Activated CD8-positive, alpha-beta T cell treated with anti-CD3 and anti-CD28 coated beads for 36 hours (primary cell): ENCODE measurements at regions not wholly inside any gene's neighbourhood (a gene's known extent, or its start where the extent isn't known, plus 50 kb on each side); places are given as distances from the start of the nearest gene placed in this dataset.

Source experiments
- ATAC-seq: fragments of 200-7000 bp; cut with Tn5 transposase; one replicate; pipeline ENCODE4 v1.10.0; 2021; ENCODE audit warnings: mild to moderate bottlenecking, moderate library complexity
- CTCF ChIA-PET: fragments of 350-600 bp; sonication (Branson Sonifier 250); formaldehyde crosslinking; loops from one replicate; lab custom pipeline; 2021; ENCODE audit warnings: antibody characterized with exemption; lab: Charles Lee
- POLR2A ChIA-PET: fragments of 350-600 bp; sonication (Branson Sonifier 250); formaldehyde crosslinking; loops from one replicate; lab custom pipeline; 2021; ENCODE audit warnings: antibody characterized with exemption; lab: Charles Lee
- DNase-seq: peaks from one replicate; pipeline ENCODE4 v3.0.0-alpha.2; 2020
- H3K27ac Mint-ChIP-seq: one replicate; pipeline ENCODE4 v1.8.0; 2021; ENCODE audit warnings: mild to moderate bottlenecking, mixed read lengths
- H3K27me3 Mint-ChIP-seq: one replicate; pipeline ENCODE4 v1.8.0; 2021; ENCODE audit warnings: mixed read lengths
- H3K36me3 Mint-ChIP-seq: one replicate; pipeline ENCODE4 v1.8.0; 2021; ENCODE audit warnings: low read depth, mixed read lengths
- H3K4me1 Mint-ChIP-seq: one replicate; pipeline ENCODE4 v1.8.0; 2021; ENCODE audit warnings: low read depth, mixed read lengths
- H3K4me3 Mint-ChIP-seq: one replicate; pipeline ENCODE4 v1.8.0; 2021; ENCODE audit warnings: mild to moderate bottlenecking, moderate library complexity, mixed read lengths
- H3K9me3 Mint-ChIP-seq: one replicate; pipeline ENCODE4 v1.8.0; 2021; ENCODE audit warnings: mixed read lengths
- intact Hi-C: fragments of 100-400 bp; cut with micrococcal nuclease; formaldehyde crosslinking; loops from one replicate; pipeline ENCODE4 v1.10.0; 2022
- TF ChIP-seq, protein P1 (sequence below): fragments of 200-600 bp; IDR thresholded peaks from one replicate; pipeline ENCODE4 v1.8.0; 2022; ENCODE audit warnings: antibody characterized with exemption, mild to moderate bottlenecking

DNA sequence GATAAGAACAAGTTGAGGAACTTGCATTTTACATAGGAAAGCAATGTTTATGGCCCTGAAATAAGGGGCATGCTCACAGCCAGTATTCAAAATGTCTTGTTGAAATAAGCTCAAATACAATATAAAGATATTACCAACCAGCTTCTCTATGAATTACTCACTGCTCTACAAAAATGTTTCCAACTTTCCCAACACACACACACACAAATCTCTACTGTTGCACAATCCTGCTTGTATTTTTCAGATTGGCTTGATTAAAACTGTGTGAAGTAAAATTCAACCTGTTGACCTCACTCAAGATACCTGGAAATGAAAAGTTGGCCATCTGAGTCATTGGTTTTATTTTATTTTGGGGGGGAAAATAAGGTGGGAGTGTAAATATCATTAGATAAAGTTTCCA, 128.6 kb downstream of the CHIC2 start:
- H3K4me3 Mint-ChIP-seq = no peak overlapping the region
- CTCF ChIA-PET = interaction anchor here (1.0 to 1.1 kb wide), 3 partner anchors 281 to 298 kb away, joined by 3 read pairs; no protein-coding TSS in a partner anchor
- ATAC-seq (no peak), DNase-seq (no peak)
- TF ChIP-seq, protein P1, sequence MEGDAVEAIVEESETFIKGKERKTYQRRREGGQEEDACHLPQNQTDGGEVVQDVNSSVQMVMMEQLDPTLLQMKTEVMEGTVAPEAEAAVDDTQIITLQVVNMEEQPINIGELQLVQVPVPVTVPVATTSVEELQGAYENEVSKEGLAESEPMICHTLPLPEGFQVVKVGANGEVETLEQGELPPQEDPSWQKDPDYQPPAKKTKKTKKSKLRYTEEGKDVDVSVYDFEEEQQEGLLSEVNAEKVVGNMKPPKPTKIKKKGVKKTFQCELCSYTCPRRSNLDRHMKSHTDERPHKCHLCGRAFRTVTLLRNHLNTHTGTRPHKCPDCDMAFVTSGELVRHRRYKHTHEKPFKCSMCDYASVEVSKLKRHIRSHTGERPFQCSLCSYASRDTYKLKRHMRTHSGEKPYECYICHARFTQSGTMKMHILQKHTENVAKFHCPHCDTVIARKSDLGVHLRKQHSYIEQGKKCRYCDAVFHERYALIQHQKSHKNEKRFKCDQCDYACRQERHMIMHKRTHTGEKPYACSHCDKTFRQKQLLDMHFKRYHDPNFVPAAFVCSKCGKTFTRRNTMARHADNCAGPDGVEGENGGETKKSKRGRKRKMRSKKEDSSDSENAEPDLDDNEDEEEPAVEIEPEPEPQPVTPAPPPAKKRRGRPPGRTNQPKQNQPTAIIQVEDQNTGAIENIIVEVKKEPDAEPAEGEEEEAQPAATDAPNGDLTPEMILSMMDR = no peak
- POLR2A ChIA-PET = no interaction called here
- H3K36me3 Mint-ChIP-seq = peaks cover 5% of the 10 kb centered on the region
- H3K9me3 Mint-ChIP-seq = peaks cover 10% of the 10 kb centered on the region
- no peaks in the 10 kb centered on the region for H3K27me3 Mint-ChIP-seq
- no peaks in the 10 kb centered on the region for H3K4me1 Mint-ChIP-seq
- intact Hi-C loops = no loop called here
- H3K27ac Mint-ChIP-seq = no peak overlapping the region

DNA sequence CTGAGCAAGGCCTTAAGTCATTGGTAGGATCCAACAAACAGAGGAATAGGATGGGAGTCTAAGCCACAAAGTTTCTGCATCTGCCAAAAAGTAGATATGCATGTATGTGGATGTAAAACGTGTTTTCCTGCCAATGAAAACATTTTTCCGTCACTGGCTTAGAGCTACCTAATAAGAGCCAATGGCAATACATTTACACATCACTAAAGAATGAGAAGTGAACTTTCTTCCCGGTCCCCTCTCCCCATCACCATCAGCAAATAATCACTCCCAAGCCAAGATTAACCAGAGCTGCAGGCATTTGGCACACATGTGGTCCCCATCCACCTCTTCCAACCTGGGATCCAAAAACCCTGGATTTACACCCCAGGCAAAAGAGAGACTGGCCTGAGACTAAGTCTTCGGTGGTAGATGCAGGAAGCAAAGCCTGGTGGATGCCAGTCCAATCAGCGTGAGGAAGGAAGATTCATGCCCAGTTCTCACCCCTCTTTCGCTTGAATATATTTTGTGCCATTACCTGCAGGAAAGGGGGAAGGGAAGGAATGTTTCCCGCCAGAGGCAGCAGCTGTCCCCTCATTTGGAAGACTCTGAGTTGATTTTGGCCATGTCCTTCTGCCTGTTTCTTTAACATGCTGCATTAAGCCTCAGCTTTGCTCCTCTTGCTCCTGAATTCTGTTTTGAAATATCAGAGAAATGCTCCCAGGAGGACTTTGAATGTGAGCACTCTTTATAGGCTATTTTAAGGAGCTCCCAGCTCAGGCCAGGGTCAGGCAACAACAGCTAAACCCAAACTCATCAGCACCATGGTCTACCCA, 131.4 kb downstream of the CHIC2 start:
- no peak overlapping the region for H3K27ac Mint-ChIP-seq
- ATAC-seq (no peak), DNase-seq (no peak)
- intact Hi-C loops = loop anchor here (5.0 kb wide), 1 partner anchor 164 kb away; no protein-coding TSS in a partner anchor
- H3K4me1 Mint-ChIP-seq = no peaks in the 10 kb centered on the region
- H3K27me3 Mint-ChIP-seq = no peaks in the 10 kb centered on the region
- H3K4me3 Mint-ChIP-seq = no peak overlapping the region
- ChIA-PET CTCF (interaction anchor here (0.8 to 9.9 kb wide), 5 partner anchors 12 to 745 kb away, joined by 3 to 116 read pairs (median 4); no protein-coding TSS in a partner anchor), POLR2A (no interaction called here)
- H3K9me3 Mint-ChIP-seq = peaks cover 2% of the 10 kb centered on the region
- H3K36me3 Mint-ChIP-seq = no peaks in the 10 kb centered on the region
- TF ChIP-seq, protein P1 = no peak

DNA sequence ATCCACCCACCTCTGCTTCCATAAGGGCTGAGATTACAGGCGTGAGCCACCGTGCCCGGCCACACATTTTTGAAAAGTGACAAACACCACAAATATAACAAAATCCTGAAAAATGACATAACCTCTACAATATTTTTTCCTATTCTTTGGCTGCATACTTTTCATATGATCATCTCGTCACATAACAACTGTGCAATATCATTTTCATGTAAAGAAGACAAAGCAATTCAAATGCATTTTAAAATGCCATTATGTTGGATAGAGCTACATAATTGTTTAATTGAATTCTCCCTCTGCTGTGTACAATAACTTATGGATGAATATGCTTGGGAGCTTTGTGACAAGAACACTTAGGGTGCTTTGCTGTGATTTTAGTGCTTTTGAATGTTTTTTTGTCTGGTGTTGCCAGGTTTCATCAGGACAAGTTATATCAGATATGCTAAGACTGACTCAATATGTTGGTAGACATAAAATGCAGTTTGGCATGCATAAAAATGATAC, 132.9 kb downstream of the CHIC2 start:
- POLR2A ChIA-PET = no interaction called here
- no peaks in the 10 kb centered on the region for H3K4me1 Mint-ChIP-seq
- peaks cover 2% of the 10 kb centered on the region for H3K9me3 Mint-ChIP-seq
- CTCF ChIA-PET = interaction anchor here (0.6 to 9.9 kb wide), 18 partner anchors 9 to 302 kb away, joined by 3 to 116 read pairs (median 4); no protein-coding TSS in a partner anchor
- no peak overlapping the region for H3K27ac Mint-ChIP-seq
- H3K36me3 Mint-ChIP-seq = no peaks in the 10 kb centered on the region
- DNase-seq (no peak), ATAC-seq (no peak)
- no peak overlapping the region for H3K4me3 Mint-ChIP-seq
- intact Hi-C loops = loop anchor here (2.0 to 5.0 kb wide), 2 partner anchors 166 to 287 kb away; no protein-coding TSS in a partner anchor
- TF ChIP-seq, protein P1 = no peak
- H3K27me3 Mint-ChIP-seq = no peaks in the 10 kb centered on the region

DNA sequence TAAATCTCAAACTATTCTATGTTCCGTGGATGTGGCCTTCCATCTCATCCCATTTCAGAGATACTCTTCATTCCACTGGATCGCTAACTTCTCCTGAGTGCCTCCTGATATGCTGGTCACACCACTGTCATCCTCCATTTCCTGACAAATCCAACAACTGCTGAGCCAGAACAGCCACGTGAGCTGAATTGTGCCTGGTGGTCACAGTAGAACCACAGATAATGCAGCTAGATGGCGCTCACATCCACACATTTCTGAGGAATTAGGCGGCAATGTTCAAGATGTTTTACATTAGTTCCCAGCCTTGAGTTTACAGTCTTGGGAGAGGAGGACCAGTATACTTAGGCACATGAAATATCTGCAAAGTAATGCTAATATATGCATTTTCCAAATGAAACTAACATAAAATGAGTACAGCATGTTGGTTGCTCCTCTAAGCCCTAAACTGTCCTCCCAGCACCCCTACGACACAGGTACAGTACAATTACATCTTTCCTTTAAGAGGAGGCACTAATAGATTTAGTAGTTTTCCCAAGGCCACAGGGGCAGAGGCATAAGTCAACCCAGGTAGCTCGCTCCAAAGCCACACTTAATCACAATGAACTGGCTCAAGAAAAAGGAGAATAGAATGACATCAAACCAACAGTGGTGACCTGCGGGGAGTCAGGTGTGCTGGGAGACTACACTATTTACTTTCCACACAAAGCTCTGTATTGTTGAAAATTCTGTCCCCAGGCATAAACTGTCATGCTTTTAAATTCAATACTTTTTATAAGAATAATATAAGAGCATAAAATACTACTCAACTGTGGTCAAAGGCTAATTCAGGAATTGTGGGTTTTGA, 134.2 kb downstream of the CHIC2 start:
- Mint-ChIP-seq H3K4me1 (no peaks in the 10 kb centered on the region), H3K4me3 (no peak overlapping the region), H3K9me3 (peaks cover 2% of the 10 kb centered on the region), H3K27ac (no peak overlapping the region), H3K36me3 (no peaks in the 10 kb centered on the region), H3K27me3 (no peaks in the 10 kb centered on the region)
- intact Hi-C loops = loop anchor here (2.0 to 5.0 kb wide), 2 partner anchors 167 to 289 kb away; no protein-coding TSS in a partner anchor
- TF ChIP-seq, protein P1 = peak; percentile 77
- ATAC-seq (peak; percentile 77), DNase-seq (peak; percentile 82)
- CTCF ChIA-PET = interaction anchor here (0.6 to 9.9 kb wide), 45 partner anchors 8 to 304 kb away, joined by 3 to 116 read pairs (median 4); no protein-coding TSS in a partner anchor
- POLR2A ChIA-PET = no interaction called here
